HFF-Myc (cell line): ENCODE measurements at regions not wholly inside any gene's neighbourhood (a gene's known extent, or its start where the extent isn't known, plus 50 kb on each side); places are given as distances from the start of the nearest gene placed in this dataset.
A peak's percentile ranks its signal among the peaks of the same experiment; 100 is the strongest.

ENCODE experiments used
- DNase-seq: peaks from one replicate; pipeline ENCODE4 v3.0.0-alpha.2; 2011; ENCODE audit warnings: low read depth; ENCODE audit errors: extremely low read depth
- H3K4me3 ChIP-seq: replicated peaks from 2 replicates; pipeline ENCODE4 v1.5.1; 2011; ENCODE audit warnings: low read depth, mild to moderate bottlenecking, control low read depth, low read length
- TF ChIP-seq, protein P1 (sequence below): IDR thresholded peaks from 2 replicates; pipeline ENCODE4 v1.5.1; 2012; ENCODE audit warnings: mild to moderate bottlenecking, low read depth, low read length, control low read depth; ENCODE audit errors: missing control alignments

DNA sequence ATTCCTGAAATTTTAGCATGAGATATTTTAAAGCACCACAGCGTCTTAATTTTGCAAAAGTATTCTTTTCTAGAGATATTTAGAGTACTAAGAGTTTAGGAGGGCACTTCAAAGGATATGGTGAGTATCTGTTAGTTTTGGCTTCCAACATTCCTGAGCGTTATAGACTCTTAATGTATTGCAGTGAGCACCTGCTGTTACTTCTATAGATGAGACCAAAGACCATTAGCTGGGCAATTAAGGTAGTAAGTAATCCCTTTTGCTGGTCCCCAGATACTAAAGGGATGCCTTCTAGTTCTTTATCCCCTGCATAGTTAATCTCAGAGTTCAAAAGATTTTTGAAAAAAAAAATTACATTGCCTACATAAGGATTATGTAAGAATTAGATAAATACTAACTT is 975.6 kb downstream of the GALC start:
- no peak overlapping the region for H3K4me3 ChIP-seq
- TF ChIP-seq, protein P1, sequence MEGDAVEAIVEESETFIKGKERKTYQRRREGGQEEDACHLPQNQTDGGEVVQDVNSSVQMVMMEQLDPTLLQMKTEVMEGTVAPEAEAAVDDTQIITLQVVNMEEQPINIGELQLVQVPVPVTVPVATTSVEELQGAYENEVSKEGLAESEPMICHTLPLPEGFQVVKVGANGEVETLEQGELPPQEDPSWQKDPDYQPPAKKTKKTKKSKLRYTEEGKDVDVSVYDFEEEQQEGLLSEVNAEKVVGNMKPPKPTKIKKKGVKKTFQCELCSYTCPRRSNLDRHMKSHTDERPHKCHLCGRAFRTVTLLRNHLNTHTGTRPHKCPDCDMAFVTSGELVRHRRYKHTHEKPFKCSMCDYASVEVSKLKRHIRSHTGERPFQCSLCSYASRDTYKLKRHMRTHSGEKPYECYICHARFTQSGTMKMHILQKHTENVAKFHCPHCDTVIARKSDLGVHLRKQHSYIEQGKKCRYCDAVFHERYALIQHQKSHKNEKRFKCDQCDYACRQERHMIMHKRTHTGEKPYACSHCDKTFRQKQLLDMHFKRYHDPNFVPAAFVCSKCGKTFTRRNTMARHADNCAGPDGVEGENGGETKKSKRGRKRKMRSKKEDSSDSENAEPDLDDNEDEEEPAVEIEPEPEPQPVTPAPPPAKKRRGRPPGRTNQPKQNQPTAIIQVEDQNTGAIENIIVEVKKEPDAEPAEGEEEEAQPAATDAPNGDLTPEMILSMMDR: no peak
- no peak for DNase-seq

DNA sequence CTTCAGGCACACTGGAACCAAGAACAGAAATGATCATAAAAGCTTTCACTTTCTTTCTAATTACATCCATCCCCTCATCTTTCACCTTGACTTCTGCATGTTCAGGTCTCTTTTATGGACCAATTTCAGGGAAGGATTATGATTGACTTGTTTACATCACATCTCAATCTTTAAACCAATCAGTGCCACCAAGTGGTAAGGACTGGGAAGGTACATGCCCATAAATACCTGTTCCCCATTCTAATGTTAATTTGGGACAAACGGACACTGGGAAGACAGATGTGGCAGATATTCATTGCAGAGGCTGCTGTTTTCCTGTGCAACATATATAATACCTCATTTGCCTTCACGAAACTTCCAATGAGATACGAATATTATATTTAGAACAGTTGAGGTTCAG is 978.1 kb downstream of the GALC start:
- DNase-seq: no peak
- TF ChIP-seq, protein P1: peak; percentile 12
- H3K4me3 ChIP-seq: no peak overlapping the region

DNA sequence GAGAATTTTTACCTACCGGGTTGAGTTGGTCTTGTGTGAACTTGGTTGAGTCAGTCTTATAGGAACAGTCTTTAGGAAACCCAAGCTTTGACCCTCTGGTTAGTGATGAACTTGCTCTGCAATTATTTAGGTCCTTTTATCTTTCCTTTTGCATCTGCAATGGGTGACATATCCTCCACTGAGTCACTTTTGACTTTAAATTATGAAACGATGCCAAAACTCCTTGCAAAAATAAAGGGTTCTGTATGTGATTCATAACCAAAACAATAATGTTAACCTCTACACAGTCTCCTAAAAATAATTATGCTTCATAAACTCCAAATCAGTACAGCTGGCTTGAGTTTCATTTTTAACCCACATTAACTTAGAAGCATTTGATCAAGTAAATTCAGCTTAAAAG is 979.4 kb downstream of the GALC start:
- DNase-seq: no peak
- H3K4me3 ChIP-seq: no peak overlapping the region
- TF ChIP-seq, protein P1: no peak

DNA sequence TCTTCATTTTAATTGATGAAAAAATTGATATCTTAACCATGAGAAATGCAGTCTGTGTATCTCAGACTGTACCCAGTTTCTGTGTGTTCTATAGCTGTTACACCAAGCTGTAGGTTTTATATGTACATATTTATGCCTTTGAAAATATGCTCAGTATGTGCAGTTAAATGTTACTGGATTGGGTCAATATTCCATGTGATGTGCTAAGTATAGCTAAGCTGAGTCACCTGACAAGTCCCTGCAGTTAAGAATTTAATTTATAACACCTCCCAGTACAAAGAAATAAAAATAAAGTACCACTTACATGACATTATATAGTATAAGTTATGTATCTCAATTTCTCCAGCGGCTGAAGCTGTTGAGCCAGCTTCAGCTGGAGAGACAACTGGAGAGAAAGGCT is 984.0 kb downstream of the GALC start:
- TF ChIP-seq, protein P1: no peak
- DNase-seq: no peak
- no peak overlapping the region for H3K4me3 ChIP-seq

DNA sequence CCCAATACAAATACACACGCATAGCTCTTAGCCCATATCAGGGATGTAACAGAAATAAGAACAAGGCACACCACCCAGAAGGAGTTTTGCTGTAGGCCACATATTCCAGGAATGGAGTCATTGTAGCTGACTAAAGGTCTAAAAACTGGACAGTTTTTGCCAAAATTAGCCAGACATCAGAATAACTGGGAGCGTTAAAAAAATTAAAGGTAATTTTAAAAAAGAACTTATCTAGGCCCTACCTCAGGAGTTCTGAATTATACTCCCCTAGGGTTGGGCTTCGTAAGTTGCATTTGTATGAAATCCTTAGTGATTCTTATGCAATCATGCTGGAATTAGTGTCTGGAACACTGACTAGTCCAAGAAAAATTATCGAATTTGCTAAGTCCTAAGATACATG is 987.7 kb downstream of the GALC start:
- TF ChIP-seq, protein P1: no peak

DNA sequence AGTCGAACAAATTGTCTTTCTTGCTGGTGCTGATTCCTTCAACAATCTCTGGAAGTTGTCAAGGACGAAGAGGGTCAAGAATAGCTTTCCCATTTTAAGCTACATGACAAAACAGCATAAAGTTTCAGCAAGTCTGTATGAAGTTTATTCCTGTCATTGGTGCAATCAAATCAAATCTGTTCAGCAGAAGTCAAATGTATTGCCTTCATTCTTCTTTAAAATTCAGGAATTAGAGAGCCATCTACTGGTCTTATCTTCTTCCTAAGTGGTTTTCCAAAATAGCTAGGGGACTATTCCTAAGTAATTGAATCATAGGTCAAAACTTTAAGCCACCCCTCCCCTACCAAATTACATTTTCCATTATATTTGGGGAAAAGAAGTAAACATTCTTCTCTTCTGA is 990.2 kb downstream of the GALC start:
- no peak for DNase-seq
- no peak overlapping the region for H3K4me3 ChIP-seq
- TF ChIP-seq, protein P1: no peak

More for the DNA sequence above, 987.7 kb downstream of the GALC start:
- H3K4me3 ChIP-seq: no peak overlapping the region
- no peak for DNase-seq

DNA sequence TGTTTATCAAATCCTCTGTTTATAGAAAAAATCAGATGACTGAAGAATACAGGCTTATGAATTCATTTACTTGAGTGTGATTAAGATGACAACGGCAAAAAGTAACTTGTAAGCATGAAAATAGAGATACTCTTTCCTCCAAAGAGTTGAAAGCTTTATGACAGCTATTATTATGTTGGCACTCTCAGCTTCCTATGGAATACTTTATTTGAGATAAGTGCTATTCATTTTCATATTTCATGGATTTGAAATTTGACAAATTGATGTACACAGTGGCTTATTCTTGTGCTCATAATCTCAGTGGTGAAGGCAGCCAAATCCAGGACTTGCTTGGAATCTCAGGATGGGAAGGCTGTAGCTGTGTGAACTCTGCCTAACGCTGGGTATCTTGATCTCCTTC is 991.6 kb downstream of the GALC start:
- no peak for DNase-seq
- TF ChIP-seq, protein P1: no peak
- no peak overlapping the region for H3K4me3 ChIP-seq
